ENCODE measurements at regions not wholly inside any gene's neighbourhood (a gene's known extent, or its start where the extent isn't known, plus 50 kb on each side); places are given as distances from the start of the nearest gene placed in this dataset.
"Not testable (repeated sequence)": the region's sequence is repeated elsewhere in the genome, so short reads cannot be mapped to it uniquely, and the experiment has no call there.

DNA sequence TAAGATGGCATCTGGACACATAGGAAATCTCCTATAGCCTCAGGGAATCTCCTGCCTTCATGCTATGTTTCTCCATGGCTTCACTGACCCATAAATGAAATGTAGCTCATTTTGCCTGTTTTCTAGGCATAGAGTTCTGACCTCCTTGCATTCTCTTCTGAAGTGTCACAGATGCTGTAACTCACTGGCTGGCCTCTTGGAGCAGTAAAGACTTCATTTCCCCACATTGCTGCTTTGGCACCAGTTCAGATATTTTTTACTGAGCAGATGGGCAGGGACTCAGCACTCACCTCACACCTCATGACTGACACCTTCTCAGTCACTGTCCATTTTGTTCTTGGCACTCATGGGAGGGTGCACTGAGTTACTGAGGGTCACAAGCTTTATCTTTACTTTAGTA is 286.7 kb upstream of the TGFBR2 start:
- no peak overlapping the region for H3K4me3 ChIP-seq (ENCODE audit: low read depth in 2 of 2, low read length in 2 of 2)
- BruUV-seq (replicated peaks) = no TSS peak
- H3K27ac ChIP-seq (ENCODE audit: low read length) = peak overlapping the region; percentile 9; the same call in 1 of the 2 replicates
- ChIA-PET POLR2A (no interaction called here), CTCF (interaction anchor here (0.7 kb wide), 1 partner anchor 374 kb away, joined by 10 read pairs; no protein-coding TSS in a partner anchor)
- H3K36me3 ChIP-seq (ENCODE audit: control insufficient read depth, insufficient read depth, low read length) = no peaks in the 10 kb centered on the region
- intact Hi-C loops (cut with micrococcal nuclease; ENCODE audit: unreplicated experiment) (no loop called here), in situ Hi-C loops (cut with HindIII; ENCODE audit: low pct_unique_long_range_greater_than_20kb, low sequenced_read_pairs) (no loop called here)
- TF ChIP-seq, protein P1, sequence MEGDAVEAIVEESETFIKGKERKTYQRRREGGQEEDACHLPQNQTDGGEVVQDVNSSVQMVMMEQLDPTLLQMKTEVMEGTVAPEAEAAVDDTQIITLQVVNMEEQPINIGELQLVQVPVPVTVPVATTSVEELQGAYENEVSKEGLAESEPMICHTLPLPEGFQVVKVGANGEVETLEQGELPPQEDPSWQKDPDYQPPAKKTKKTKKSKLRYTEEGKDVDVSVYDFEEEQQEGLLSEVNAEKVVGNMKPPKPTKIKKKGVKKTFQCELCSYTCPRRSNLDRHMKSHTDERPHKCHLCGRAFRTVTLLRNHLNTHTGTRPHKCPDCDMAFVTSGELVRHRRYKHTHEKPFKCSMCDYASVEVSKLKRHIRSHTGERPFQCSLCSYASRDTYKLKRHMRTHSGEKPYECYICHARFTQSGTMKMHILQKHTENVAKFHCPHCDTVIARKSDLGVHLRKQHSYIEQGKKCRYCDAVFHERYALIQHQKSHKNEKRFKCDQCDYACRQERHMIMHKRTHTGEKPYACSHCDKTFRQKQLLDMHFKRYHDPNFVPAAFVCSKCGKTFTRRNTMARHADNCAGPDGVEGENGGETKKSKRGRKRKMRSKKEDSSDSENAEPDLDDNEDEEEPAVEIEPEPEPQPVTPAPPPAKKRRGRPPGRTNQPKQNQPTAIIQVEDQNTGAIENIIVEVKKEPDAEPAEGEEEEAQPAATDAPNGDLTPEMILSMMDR (IDR thresholded peaks at IDR 0.05) = peak; percentile 31; the same call in 1 of the 2 replicates
- TF ChIP-seq TCF7L2 (IDR thresholded peaks at IDR 0.05; ENCODE audit: low read depth, low read length) = no peak
- no peaks in the 10 kb centered on the region for H3K27me3 ChIP-seq (ENCODE audit: control insufficient read depth, insufficient read depth, low read length)
- H3K4me1 ChIP-seq (ENCODE audit: control insufficient read depth, insufficient read depth, low read length) = peaks cover 6% of the 10 kb centered on the region
- no peak for DNase-seq (ENCODE audit: low read depth, low spot score)
- peaks cover 4% of the 10 kb centered on the region; the same call in 1 of the 2 replicates for H3K9me3 ChIP-seq (ENCODE audit: control insufficient read depth, insufficient read depth, low read depth, low read length)
- no peak for ATAC-seq

DNA sequence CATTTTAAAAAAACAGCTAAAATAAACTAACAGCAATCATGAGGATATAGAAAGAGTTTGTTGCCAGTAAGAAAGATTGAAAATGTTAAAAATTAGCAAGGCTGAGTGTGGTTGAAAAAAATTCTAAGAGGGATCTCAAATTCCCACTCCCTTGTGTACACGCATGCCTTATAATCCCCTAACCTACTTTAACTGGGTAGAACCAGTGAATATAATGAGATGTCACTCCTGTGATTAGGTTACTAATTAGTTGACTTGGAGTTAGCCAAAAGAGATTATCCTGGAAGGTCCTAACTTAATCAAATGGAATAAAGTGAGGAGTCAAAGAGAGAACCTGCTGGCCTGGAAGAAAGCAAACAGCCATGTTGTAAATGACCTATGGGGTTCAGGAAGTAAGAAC is 286.0 kb upstream of the TGFBR2 start:
- no peaks in the 10 kb centered on the region for H3K36me3 ChIP-seq (ENCODE audit: control insufficient read depth, insufficient read depth, low read length)
- DNase-seq (ENCODE audit: low read depth, low spot score) = no peak
- H3K4me3 ChIP-seq (ENCODE audit: low read depth in 2 of 2, low read length in 2 of 2) = no peak overlapping the region
- peaks cover 6% of the 10 kb centered on the region for H3K4me1 ChIP-seq (ENCODE audit: control insufficient read depth, insufficient read depth, low read length)
- ChIA-PET POLR2A (no interaction called here), CTCF (no interaction called here)
- ATAC-seq = no peak
- H3K9me3 ChIP-seq (ENCODE audit: control insufficient read depth, insufficient read depth, low read depth, low read length) = peaks cover 4% of the 10 kb centered on the region; the same call in 1 of the 2 replicates
- BruUV-seq (replicated peaks) = no TSS peak
- TF ChIP-seq TCF7L2 (IDR thresholded peaks at IDR 0.05; ENCODE audit: low read depth, low read length) (no peak), REST (IDR thresholded peaks at IDR 0.05; ENCODE audit: insufficient read depth in 1 of 2, low read depth in 2 of 2, low read length in 1 of 2) (no peak), POLR2AphosphoS5 (IDR thresholded peaks at IDR 0.05; ENCODE audit: low read depth, low read length) (no peak)
- H3K27me3 ChIP-seq (ENCODE audit: control insufficient read depth, insufficient read depth, low read length) = no peaks in the 10 kb centered on the region
- in situ Hi-C loops (cut with HindIII; ENCODE audit: low pct_unique_long_range_greater_than_20kb, low sequenced_read_pairs) (no loop called here), intact Hi-C loops (cut with micrococcal nuclease; ENCODE audit: unreplicated experiment) (no loop called here)
- peak overlapping the region; percentile 9; the same call in 1 of the 2 replicates for H3K27ac ChIP-seq (ENCODE audit: low read length)

- CTCF ChIA-PET = no interaction called here
- TF ChIP-seq POLR2AphosphoS5 (IDR thresholded peaks at IDR 0.05; ENCODE audit: low read depth, low read length) (no peak), TCF7L2 (IDR thresholded peaks at IDR 0.05; ENCODE audit: low read depth, low read length) (no peak), REST (IDR thresholded peaks at IDR 0.05; ENCODE audit: insufficient read depth in 1 of 2, low read depth in 2 of 2, low read length in 1 of 2) (no peak), SIN3A (IDR thresholded peaks at IDR 0.05; ENCODE audit: borderline replicate concordance, insufficient read depth, low read depth, low read length) (no peak)
- TF ChIP-seq, protein P1 (IDR thresholded peaks at IDR 0.05) = no peak
- Histone ChIP-seq H3K27me3 (ENCODE audit: control insufficient read depth, insufficient read depth, low read length) (no peaks in the 10 kb centered on the region), H3K4me1 (ENCODE audit: control insufficient read depth, insufficient read depth, low read length) (peaks cover 10% of the 10 kb centered on the region), H3K4me3 (ENCODE audit: low read depth in 2 of 2, low read length in 2 of 2) (no peak overlapping the region), H3K36me3 (ENCODE audit: control insufficient read depth, insufficient read depth, low read length) (no peaks in the 10 kb centered on the region), H3K27ac (ENCODE audit: low read length) (no peak overlapping the region), H3K9me3 (ENCODE audit: control insufficient read depth, insufficient read depth, low read depth, low read length) (peaks cover 4% of the 10 kb centered on the region; the same call in 1 of the 2 replicates)
- intact Hi-C loops (cut with micrococcal nuclease; ENCODE audit: unreplicated experiment) (no loop called here), in situ Hi-C loops (cut with HindIII; ENCODE audit: low pct_unique_long_range_greater_than_20kb, low sequenced_read_pairs) (no loop called here)
- ATAC-seq (no peak), DNase-seq (ENCODE audit: low read depth, low spot score) (no peak)
- POLR2A ChIA-PET = no interaction called here
- no TSS peak for BruUV-seq (replicated peaks)
Measured at GRCh38 chr3:30321065-30321464, 285.3 kb upstream of the TGFBR2 start.

DNA sequence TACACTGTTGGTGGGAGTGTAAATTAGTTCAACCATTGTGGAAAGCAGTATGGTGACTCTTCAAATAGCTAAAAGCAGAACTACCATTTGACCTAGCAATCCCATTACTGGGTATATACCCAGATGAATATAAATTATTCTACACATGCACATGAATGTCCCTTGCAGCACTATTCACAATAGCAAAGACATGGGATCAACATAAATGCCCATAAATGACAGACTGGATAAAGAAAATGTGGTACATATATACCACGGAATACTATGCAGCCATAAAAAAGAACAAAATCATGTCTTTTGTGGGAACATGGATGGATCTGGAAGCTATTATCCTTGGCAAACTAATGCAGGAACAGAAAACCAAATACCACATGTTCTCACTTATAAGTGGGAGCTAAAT is 282.8 kb upstream of the TGFBR2 start:
- intact Hi-C loops (cut with micrococcal nuclease; ENCODE audit: unreplicated experiment) = not testable (repeated sequence)
- POLR2A ChIA-PET = interaction anchor here (0.7 kb wide), 1 partner anchor 563 kb away, joined by 4 read pairs; no protein-coding TSS in a partner anchor

More for the DNA sequence above, 282.8 kb upstream of the TGFBR2 start:
- CTCF ChIA-PET; in situ Hi-C loops (cut with HindIII; ENCODE audit: low pct_unique_long_range_greater_than_20kb, low sequenced_read_pairs); H3K27ac ChIP-seq (ENCODE audit: low read length); H3K27me3 ChIP-seq (ENCODE audit: control insufficient read depth, insufficient read depth, low read length); H3K9me3 ChIP-seq (ENCODE audit: control insufficient read depth, insufficient read depth, low read depth, low read length); H3K36me3 ChIP-seq (ENCODE audit: control insufficient read depth, insufficient read depth, low read length); H3K4me3 ChIP-seq (ENCODE audit: low read depth in 2 of 2, low read length in 2 of 2); BruUV-seq (replicated peaks); ATAC-seq; DNase-seq (ENCODE audit: low read depth, low spot score): not testable (repeated sequence)
- peaks cover 10% of the 10 kb centered on the region for H3K4me1 ChIP-seq (ENCODE audit: control insufficient read depth, insufficient read depth, low read length)

All from Panc1 (cell line).